ENCODE measurements at regions not wholly inside any gene's neighbourhood (a gene's known extent, or its start where the extent isn't known, plus 50 kb on each side); places are given as distances from the start of the nearest gene placed in this dataset.

- no peak for TF ChIP-seq CTCF (conservative IDR thresholded peaks at IDR 0.05; ENCODE audit: control insufficient read depth, insufficient read depth, low read depth, low read length)
- DNase-seq (ENCODE audit: low read depth) = no peak
- no peak overlapping the region for H3K4me3 ChIP-seq (ENCODE audit: control insufficient read depth, low read depth, low read length)
Measured at GRCh38 chr13:55493297-55493696, 1647.4 kb upstream of the PRR20A start.

- TF ChIP-seq CTCF (conservative IDR thresholded peaks at IDR 0.05; ENCODE audit: control insufficient read depth, insufficient read depth, low read depth, low read length) = no peak
- H3K4me3 ChIP-seq (ENCODE audit: control insufficient read depth, low read depth, low read length) = no peak overlapping the region
- DNase-seq (ENCODE audit: low read depth) = no peak
Measured at GRCh38 chr13:55497486-55497885, 1643.2 kb upstream of the PRR20A start.

DNA sequence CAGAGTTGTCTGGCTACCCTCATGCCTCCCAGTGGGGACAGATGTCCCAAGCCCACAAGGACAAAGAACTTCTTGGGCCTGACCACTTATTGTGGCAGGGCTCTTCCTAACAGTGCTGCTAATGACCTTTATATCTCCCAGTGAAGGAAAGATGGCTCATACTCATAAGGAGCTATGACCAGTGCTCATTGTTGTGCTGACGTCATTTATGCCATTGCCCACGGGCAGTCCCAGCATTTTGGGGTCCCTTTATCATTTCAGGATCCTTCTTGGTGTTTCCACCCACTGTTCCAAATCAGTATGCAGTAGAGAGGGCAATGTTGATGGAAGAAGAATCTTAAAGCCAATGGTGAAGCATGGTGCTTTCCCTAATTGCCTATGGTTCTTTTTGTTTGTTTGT lies 1640.0 kb upstream of the PRR20A start:
- no peak for TF ChIP-seq CTCF (conservative IDR thresholded peaks at IDR 0.05; ENCODE audit: control insufficient read depth, insufficient read depth, low read depth, low read length)
- H3K4me3 ChIP-seq (ENCODE audit: control insufficient read depth, low read depth, low read length) = no peak overlapping the region
- DNase-seq (ENCODE audit: low read depth) = no peak

GRCh38 chr13:55516610-55517009 lies 1624.1 kb upstream of the PRR20A start:
- TF ChIP-seq CTCF (conservative IDR thresholded peaks at IDR 0.05; ENCODE audit: control insufficient read depth, insufficient read depth, low read depth, low read length) = no peak
- no peak for DNase-seq (ENCODE audit: low read depth)
- H3K4me3 ChIP-seq (ENCODE audit: control insufficient read depth, low read depth, low read length) = no peak overlapping the region

DNA sequence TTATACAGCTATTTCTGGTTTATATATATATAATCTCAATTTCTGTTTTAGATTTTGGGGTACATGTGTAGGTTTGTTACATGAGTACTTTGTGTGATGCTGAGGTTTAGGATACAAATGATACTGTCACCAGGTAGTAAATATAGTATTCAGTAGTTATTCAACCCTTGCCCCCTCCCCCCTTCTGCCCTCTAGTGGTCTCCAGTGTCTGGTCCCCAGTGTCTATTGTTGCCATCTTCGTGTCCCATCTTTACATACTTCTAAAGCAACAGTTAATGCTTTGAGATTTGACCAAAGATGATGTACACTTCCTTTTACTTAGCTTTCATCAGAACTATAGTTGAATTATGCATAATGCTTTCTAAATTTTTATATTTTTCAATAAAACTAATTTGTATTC lies 1623.4 kb upstream of the PRR20A start:
- TF ChIP-seq CTCF (conservative IDR thresholded peaks at IDR 0.05; ENCODE audit: control insufficient read depth, insufficient read depth, low read depth, low read length) = peak; percentile 1
- no peak for DNase-seq (ENCODE audit: low read depth)
- H3K4me3 ChIP-seq (ENCODE audit: control insufficient read depth, low read depth, low read length) = no peak overlapping the region

DNA sequence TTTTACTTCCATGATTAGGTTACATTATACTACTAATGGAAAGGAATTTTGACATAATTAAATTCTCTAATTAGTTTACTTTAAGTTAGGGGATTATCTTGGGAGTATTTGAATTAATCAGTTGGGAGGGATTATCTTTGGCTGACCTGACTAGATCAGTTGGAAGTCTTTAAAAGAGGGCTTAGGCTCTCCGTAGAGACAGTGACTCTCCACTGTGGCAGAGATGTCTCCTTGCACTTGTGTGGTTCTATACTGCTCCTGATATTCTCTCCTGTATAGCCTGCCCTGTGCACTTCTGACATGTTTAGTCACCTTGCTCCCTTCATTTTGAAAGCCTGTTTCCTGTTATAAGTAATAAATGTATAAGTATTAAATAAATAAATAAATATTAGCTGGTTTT lies 1612.3 kb upstream of the PRR20A start:
- no peak for DNase-seq (ENCODE audit: low read depth)
- no peak overlapping the region for H3K4me3 ChIP-seq (ENCODE audit: control insufficient read depth, low read depth, low read length)
- no peak for TF ChIP-seq CTCF (conservative IDR thresholded peaks at IDR 0.05; ENCODE audit: control insufficient read depth, insufficient read depth, low read depth, low read length)

GRCh38 chr13:55534306-55534705 lies 1606.4 kb upstream of the PRR20A start:
- TF ChIP-seq CTCF (conservative IDR thresholded peaks at IDR 0.05; ENCODE audit: control insufficient read depth, insufficient read depth, low read depth, low read length) = no peak
- H3K4me3 ChIP-seq (ENCODE audit: control insufficient read depth, low read depth, low read length) = no peak overlapping the region
- no peak for DNase-seq (ENCODE audit: low read depth)

All from fibroblast of mammary gland (primary cell).